Mesothelial cell of epicardium (in vitro differentiated cells): ENCODE measurements at regions not wholly inside any gene's neighbourhood (a gene's known extent, or its start where the extent isn't known, plus 50 kb on each side); places are given as distances from the start of the nearest gene placed in this dataset.
"Not testable (repeated sequence)": the region's sequence is repeated elsewhere in the genome, so short reads cannot be mapped to it uniquely, and the experiment has no call there.

ENCODE experiments used
- DNase-seq, 2 experiments: peaks; one replicate each; pipeline ENCODE4 v3.0.0; 2021; ENCODE audit warnings: low spot score in 2 of 2; ENCODE audit not compliant: unreplicated experiment in 2 of 2
- H3K27ac Mint-ChIP-seq: 2 replicates; pipeline ENCODE4 v1.8.0; 2021; ENCODE audit warnings: mixed read lengths
- H3K27me3 Mint-ChIP-seq: 2 replicates; pipeline ENCODE4 v1.8.0; 2021; ENCODE audit warnings: low read depth, mixed read lengths
- H3K36me3 Mint-ChIP-seq: 2 replicates; pipeline ENCODE4 v1.8.0; 2021; ENCODE audit warnings: mixed read lengths
- H3K4me1 Mint-ChIP-seq: 2 replicates; pipeline ENCODE4 v1.8.0; 2021; ENCODE audit warnings: mixed read lengths
- H3K4me3 Mint-ChIP-seq: 2 replicates; pipeline ENCODE4 v1.8.0; 2021; ENCODE audit warnings: mild to moderate bottlenecking, moderate library complexity, mixed read lengths
- H3K9me3 Mint-ChIP-seq: 2 replicates; pipeline ENCODE4 v1.8.0; 2021; ENCODE audit warnings: mixed read lengths
- TF ChIP-seq, protein P1 (sequence below): fragments of 200-600 bp; sonication (generic); IDR thresholded peaks from one replicate; pipeline ENCODE4 v1.5.0; 2021; ENCODE audit warnings: antibody characterized with exemption; ENCODE audit not compliant: unreplicated experiment

- Mint-ChIP-seq H3K4me1 (no peaks in the 10 kb centered on the region), H3K9me3 (peaks cover 18% of the 10 kb centered on the region), H3K27ac (no peak overlapping the region), H3K27me3 (peaks cover 26% of the 10 kb centered on the region), H3K36me3 (no peaks in the 10 kb centered on the region), H3K4me3 (no peak overlapping the region)
- TF ChIP-seq, protein P1, sequence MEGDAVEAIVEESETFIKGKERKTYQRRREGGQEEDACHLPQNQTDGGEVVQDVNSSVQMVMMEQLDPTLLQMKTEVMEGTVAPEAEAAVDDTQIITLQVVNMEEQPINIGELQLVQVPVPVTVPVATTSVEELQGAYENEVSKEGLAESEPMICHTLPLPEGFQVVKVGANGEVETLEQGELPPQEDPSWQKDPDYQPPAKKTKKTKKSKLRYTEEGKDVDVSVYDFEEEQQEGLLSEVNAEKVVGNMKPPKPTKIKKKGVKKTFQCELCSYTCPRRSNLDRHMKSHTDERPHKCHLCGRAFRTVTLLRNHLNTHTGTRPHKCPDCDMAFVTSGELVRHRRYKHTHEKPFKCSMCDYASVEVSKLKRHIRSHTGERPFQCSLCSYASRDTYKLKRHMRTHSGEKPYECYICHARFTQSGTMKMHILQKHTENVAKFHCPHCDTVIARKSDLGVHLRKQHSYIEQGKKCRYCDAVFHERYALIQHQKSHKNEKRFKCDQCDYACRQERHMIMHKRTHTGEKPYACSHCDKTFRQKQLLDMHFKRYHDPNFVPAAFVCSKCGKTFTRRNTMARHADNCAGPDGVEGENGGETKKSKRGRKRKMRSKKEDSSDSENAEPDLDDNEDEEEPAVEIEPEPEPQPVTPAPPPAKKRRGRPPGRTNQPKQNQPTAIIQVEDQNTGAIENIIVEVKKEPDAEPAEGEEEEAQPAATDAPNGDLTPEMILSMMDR, result no peak
- no peak for DNase-seq
Measured at GRCh38 chr16:26623442-26623841, 443.3 kb upstream of the C16orf82 start.

DNA sequence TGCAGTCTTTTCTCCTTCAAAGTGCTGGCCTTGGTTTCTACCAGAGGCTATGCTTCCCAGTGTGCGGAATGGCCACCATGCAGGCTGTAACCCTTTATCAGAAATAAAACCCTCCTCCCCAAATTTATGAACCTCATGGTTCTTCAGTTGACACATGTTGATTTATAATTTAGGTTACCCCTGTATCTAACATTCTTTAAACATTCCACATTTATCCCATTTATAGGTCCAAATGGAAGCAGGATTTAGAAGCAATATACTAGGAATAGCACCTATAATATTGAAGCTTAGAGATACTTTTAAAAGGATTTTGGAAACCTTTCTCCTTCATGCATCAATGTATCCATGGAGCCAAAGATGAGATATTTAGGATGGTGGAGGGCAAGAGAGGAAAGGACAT, 438.8 kb upstream of the C16orf82 start:
- peaks cover 5% of the 10 kb centered on the region for H3K27me3 Mint-ChIP-seq
- H3K27ac Mint-ChIP-seq, result no peak overlapping the region
- no peak overlapping the region for H3K4me3 Mint-ChIP-seq
- DNase-seq, result no peak
- H3K4me1 Mint-ChIP-seq, result no peaks in the 10 kb centered on the region
- H3K9me3 Mint-ChIP-seq, result peaks cover 42% of the 10 kb centered on the region
- no peaks in the 10 kb centered on the region for H3K36me3 Mint-ChIP-seq
- TF ChIP-seq, protein P1, result no peak

DNA sequence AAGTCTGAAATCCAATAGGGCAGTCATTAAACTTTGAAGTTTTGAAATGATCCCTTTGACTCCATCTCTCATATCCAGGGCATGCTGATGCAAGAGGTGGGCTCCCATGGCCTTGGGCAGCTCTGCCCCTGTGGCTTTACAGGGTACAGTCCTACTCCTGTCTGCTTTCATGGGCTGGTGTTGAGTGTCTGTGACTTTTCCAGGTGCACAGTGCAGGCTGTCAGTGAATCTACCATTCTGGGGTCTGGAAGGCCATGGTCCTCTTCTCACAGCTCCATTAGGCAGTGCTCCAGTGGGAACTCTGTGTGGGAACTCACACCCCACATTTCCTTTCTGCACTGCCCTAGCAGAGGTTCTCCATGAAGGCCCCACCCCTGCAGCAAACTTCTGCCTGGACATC, 435.4 kb upstream of the C16orf82 start:
- not testable (repeated sequence) for H3K27ac Mint-ChIP-seq, H3K36me3 Mint-ChIP-seq
- peaks cover 64% of the 10 kb centered on the region for H3K9me3 Mint-ChIP-seq

DNA sequence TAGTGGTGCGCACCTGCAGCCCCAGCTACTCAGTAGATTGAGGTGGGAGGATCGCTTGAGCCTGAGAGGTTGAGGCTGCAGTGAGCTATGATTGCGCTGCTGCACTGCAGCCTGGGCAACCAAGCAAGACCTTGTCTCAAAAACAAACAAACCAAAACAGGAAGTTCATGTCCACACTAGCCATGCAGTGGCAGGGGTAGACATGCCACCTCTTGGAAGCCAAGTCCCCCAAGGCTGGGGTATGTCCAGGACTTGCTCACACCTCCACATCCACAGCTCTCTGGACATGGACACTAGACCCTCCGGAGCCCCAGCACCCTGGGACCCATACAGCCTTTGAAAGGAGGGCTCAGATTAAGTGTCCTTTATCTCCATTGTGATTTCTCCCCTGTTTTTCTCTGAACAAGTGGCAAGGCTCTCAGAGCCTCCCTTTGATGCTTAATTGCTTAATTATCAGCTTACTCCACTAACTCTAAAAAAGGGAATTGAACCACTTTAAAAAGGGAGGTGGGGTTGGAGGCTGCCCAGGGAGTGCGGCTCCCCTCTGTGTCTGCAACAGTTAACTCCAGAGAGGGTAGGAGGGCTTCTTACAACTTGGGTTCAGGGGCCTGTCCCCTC, 424.6 kb upstream of the C16orf82 start:
- H3K27ac Mint-ChIP-seq, result no peak overlapping the region
- peaks cover 6% of the 10 kb centered on the region for H3K27me3 Mint-ChIP-seq
- no peak for DNase-seq
- H3K9me3 Mint-ChIP-seq, result no peaks in the 10 kb centered on the region
- TF ChIP-seq, protein P1, result no peak
- no peak overlapping the region for H3K4me3 Mint-ChIP-seq
- H3K4me1 Mint-ChIP-seq, result peaks cover 6% of the 10 kb centered on the region
- no peaks in the 10 kb centered on the region for H3K36me3 Mint-ChIP-seq

More for the DNA sequence above, 435.4 kb upstream of the C16orf82 start:
- H3K4me1 Mint-ChIP-seq, DNase-seq, H3K27me3 Mint-ChIP-seq, H3K4me3 Mint-ChIP-seq: not testable (repeated sequence)

DNA sequence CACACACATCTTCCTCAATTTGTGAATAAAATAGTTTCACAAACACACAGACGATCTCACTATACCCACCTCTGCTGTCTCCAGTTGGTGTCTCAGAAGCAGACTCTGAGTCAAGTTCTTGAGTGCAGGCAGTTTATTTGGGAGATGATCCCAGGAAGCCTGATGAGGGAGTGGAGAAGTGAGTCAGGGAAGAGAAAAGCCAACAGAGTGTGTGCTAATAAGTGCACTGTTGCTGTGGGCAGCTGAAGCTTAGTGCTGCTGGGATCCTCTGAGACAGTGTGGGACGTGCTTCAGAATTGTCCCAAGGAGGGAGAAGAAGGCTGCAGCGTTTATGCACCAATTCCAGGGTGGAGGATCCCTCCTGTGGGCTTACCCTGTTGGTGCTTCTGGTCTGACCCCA, 423.2 kb upstream of the C16orf82 start:
- TF ChIP-seq, protein P1, result no peak
- Mint-ChIP-seq H3K4me3 (no peak overlapping the region), H3K27me3 (peaks cover 13% of the 10 kb centered on the region), H3K4me1 (peaks cover 6% of the 10 kb centered on the region), H3K36me3 (no peaks in the 10 kb centered on the region), H3K27ac (no peak overlapping the region), H3K9me3 (no peaks in the 10 kb centered on the region)
- no peak for DNase-seq

DNA sequence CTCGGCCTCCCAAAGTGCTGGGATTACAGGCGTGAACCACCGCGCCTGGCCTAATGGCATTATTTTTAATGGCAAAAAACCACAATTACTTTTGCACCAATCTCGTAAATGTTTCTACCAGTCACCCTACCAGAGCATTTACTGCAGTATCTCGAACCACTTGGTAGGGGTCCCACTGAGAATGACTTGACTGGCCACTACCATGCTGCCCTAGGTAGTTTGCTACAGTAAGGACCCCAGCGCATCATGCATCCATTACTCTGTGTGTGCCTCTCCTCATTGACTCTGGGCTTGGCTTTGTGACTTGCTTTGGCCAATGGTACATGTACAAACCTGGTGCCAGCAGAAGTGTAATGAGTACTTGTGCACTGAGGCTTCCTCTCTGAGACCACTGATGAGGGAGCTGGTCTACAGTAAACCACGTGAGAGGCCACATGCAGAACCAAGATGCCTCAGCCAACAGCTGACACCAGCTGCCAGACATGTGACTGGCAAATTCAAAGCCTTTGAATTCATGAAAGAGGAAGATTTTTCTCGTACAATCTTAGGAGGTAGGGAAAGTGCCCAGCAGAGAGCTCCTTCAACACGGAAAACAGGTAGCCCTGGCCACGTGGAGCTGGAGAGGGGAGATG, 421.7 kb upstream of the C16orf82 start:
- Mint-ChIP-seq H3K36me3 (no peaks in the 10 kb centered on the region), H3K27me3 (peaks cover 18% of the 10 kb centered on the region), H3K4me3 (no peak overlapping the region), H3K27ac (no peak overlapping the region), H3K9me3 (no peaks in the 10 kb centered on the region), H3K4me1 (peaks cover 6% of the 10 kb centered on the region)
- TF ChIP-seq, protein P1, result no peak
- DNase-seq, result no peak
